ENCODE measurements at regions not wholly inside any gene's neighbourhood (a gene's known extent, or its start where the extent isn't known, plus 50 kb on each side); places are given as distances from the start of the nearest gene placed in this dataset.

GRCh38 chr12:47385653-47386052 is 305.9 kb upstream of the AMIGO2 start:
- no peak for TF ChIP-seq EZH2 (IDR thresholded peaks at IDR 0.05; ENCODE audit: insufficient read depth, poor library complexity, severe bottlenecking)
- TF ChIP-seq EZH2phosphoT487 (IDR thresholded peaks at IDR 0.05; ENCODE audit: insufficient read depth, low read depth): no peak
